HEK293 (cell line): ENCODE measurements at regions not wholly inside any gene's neighbourhood (a gene's known extent, or its start where the extent isn't known, plus 50 kb on each side); places are given as distances from the start of the nearest gene placed in this dataset.

ENCODE experiments used
- CTCF ChIA-PET: fragments of 350-600 bp; formaldehyde crosslinking; extraction: SDS; loops from one replicate; lab custom pipeline; 2021; ENCODE audit warnings: antibody characterized with exemption; lab: Yijun Ruan, JAX
- POLR2A ChIA-PET: fragments of 300-600 bp; formaldehyde crosslinking; extraction: SDS; loops from one replicate; lab custom pipeline; 2020; ENCODE audit warnings: antibody characterized with exemption, inconsistent platforms; lab: Yijun Ruan, JAX
- H3K27ac ChIP-seq: fragments of 200-500 bp; sonication (Bioruptor generic); 2 replicates; pipeline ENCODE4 v1.5.1; 2014; ENCODE audit warnings: low read depth, low read length, control low read depth, inconsistent platforms; ENCODE audit errors: extremely low read depth
- H3K36me3 ChIP-seq, 2 experiments: fragments of 200-500 bp in 1 of 2; sonication (Bioruptor generic) in 1 of 2; 1 replicate in 1 of 2; 2 replicates in 1 of 2; pipeline ENCODE4 v1.5.1; 2014 to 2017; ENCODE audit warnings: inconsistent platforms in 2 of 2, low read length in 2 of 2; ENCODE audit not compliant: control insufficient read depth in 2 of 2, insufficient read depth in 1 of 2
- H3K4me1 ChIP-seq: fragments of 200-500 bp; sonication (Bioruptor generic); 2 replicates; pipeline ENCODE4 v1.5.1; 2014; ENCODE audit warnings: mild to moderate bottlenecking, low read length, inconsistent platforms; ENCODE audit not compliant: control insufficient read depth, insufficient read depth
- H3K4me3 ChIP-seq: 2 replicates; pipeline ENCODE4 v1.5.1; 2011; ENCODE audit warnings: low read depth, mild to moderate bottlenecking, control low read depth, low read length, moderate library complexity
- H3K9me3 ChIP-seq: fragments of 200-500 bp; sonication (Bioruptor generic); 2 replicates; pipeline ENCODE4 v1.5.1; 2014; ENCODE audit warnings: low read depth, low read length, inconsistent platforms; ENCODE audit not compliant: control insufficient read depth, insufficient read depth
- BCL6B ChIP-seq: fragments of 450-650 bp; formaldehyde crosslinking; IDR thresholded peaks from 2 replicates; pipeline ENCODE4 v1.5.1; 2017; ENCODE audit warnings: missing biosample characterization, missing genetic modification characterization
- WT1 ChIP-seq: fragments of 450-650 bp; formaldehyde crosslinking; IDR thresholded peaks from 2 replicates; pipeline ENCODE4 v1.5.1; 2016; ENCODE audit warnings: missing biosample characterization, missing genetic modification characterization
- ZBTB1 ChIP-seq: fragments of 450-650 bp; formaldehyde crosslinking; IDR thresholded peaks from 2 replicates; pipeline ENCODE4 v1.5.1; 2016; ENCODE audit warnings: missing biosample characterization, missing genetic modification characterization
- ZBTB48 ChIP-seq: fragments of 450-650 bp; formaldehyde crosslinking; IDR thresholded peaks from 2 replicates; pipeline ENCODE4 v1.5.1; 2016; ENCODE audit warnings: missing biosample characterization, missing genetic modification characterization
- ZBTB7A ChIP-seq: fragments of 450-650 bp; formaldehyde crosslinking; IDR thresholded peaks from 2 replicates; pipeline ENCODE4 v1.5.1; 2016; ENCODE audit warnings: low read depth, missing biosample characterization, missing genetic modification characterization
- ZFP3 ChIP-seq: fragments of 450-650 bp; formaldehyde crosslinking; IDR thresholded peaks from 2 replicates; pipeline ENCODE4 v1.5.1; 2016; ENCODE audit warnings: low read depth, missing biosample characterization, missing genetic modification characterization
- ZNF114 ChIP-seq: fragments of 450-650 bp; formaldehyde crosslinking; IDR thresholded peaks from 2 replicates; pipeline ENCODE4 v1.5.0; 2017; ENCODE audit warnings: missing biosample characterization, missing genetic modification characterization
- ZNF140 ChIP-seq: fragments of 450-650 bp; formaldehyde crosslinking; IDR thresholded peaks from 2 replicates; pipeline ENCODE4 v1.5.1; 2016; ENCODE audit warnings: missing biosample characterization, missing genetic modification characterization
- ZNF169 ChIP-seq: fragments of 450-650 bp; formaldehyde crosslinking; IDR thresholded peaks from 2 replicates; pipeline ENCODE4 v1.5.1; 2016; ENCODE audit warnings: missing biosample characterization, missing genetic modification characterization
- ZNF280C ChIP-seq: fragments of 450-650 bp; formaldehyde crosslinking; IDR thresholded peaks from 2 replicates; pipeline ENCODE4 v1.5.1; 2016; ENCODE audit warnings: missing biosample characterization, missing genetic modification characterization
- ZNF366 ChIP-seq: fragments of 450-650 bp; formaldehyde crosslinking; conservative IDR thresholded peaks from 2 replicates; pipeline ENCODE4 v1.5.1; 2016; ENCODE audit warnings: missing biosample characterization, missing genetic modification characterization
- ZNF48 ChIP-seq: fragments of 450-650 bp; formaldehyde crosslinking; IDR thresholded peaks from 2 replicates; pipeline ENCODE4 v1.5.1; 2016; ENCODE audit warnings: missing biosample characterization, missing genetic modification characterization
- ZNF610 ChIP-seq: fragments of 450-650 bp; formaldehyde crosslinking; IDR thresholded peaks from 2 replicates; pipeline ENCODE4 v1.5.1; 2016; ENCODE audit warnings: missing biosample characterization, missing genetic modification characterization, borderline replicate concordance
- ZNF670 ChIP-seq: fragments of 450-650 bp; formaldehyde crosslinking; IDR thresholded peaks from 2 replicates; pipeline ENCODE4 v1.5.1; 2016; ENCODE audit warnings: missing biosample characterization, missing genetic modification characterization, low read depth
- ZNF777 ChIP-seq: fragments of 450-650 bp; formaldehyde crosslinking; IDR thresholded peaks from 2 replicates; pipeline ENCODE4 v1.5.1; 2017; ENCODE audit warnings: missing biosample characterization, missing genetic modification characterization, borderline replicate concordance
- ZNF785 ChIP-seq: fragments of 450-650 bp; formaldehyde crosslinking; IDR thresholded peaks from 2 replicates; pipeline ENCODE4 v1.5.1; 2016; ENCODE audit warnings: missing biosample characterization, missing genetic modification characterization
- ZNF791 ChIP-seq: fragments of 450-650 bp; formaldehyde crosslinking; IDR thresholded peaks from 2 replicates; pipeline ENCODE4 v1.5.1; 2016; ENCODE audit warnings: missing biosample characterization, missing genetic modification characterization
- ZNF843 ChIP-seq: fragments of 450-650 bp; formaldehyde crosslinking; IDR thresholded peaks from 2 replicates; pipeline ENCODE4 v1.5.1; 2016; ENCODE audit warnings: missing biosample characterization, missing genetic modification characterization
- ZSCAN23 ChIP-seq: fragments of 450-650 bp; formaldehyde crosslinking; IDR thresholded peaks from 2 replicates; pipeline ENCODE4 v1.5.1; 2016; ENCODE audit warnings: missing biosample characterization, missing genetic modification characterization
- TF ChIP-seq, protein P1 (sequence below): fragments of 450-650 bp; formaldehyde crosslinking; IDR thresholded peaks from 2 replicates; pipeline ENCODE4 v1.5.1; 2016; ENCODE audit warnings: missing biosample characterization, missing genetic modification characterization
- TF ChIP-seq, protein P2 (sequence below): fragments of 450-650 bp; formaldehyde crosslinking; IDR thresholded peaks from 2 replicates; pipeline ENCODE4 v1.5.1; 2017; ENCODE audit warnings: missing biosample characterization, mild to moderate bottlenecking, missing genetic modification characterization, moderate library complexity
- TF ChIP-seq, protein P3 (sequence below): fragments of 450-650 bp; formaldehyde crosslinking; IDR thresholded peaks from 2 replicates; pipeline ENCODE4 v1.5.1; 2016; ENCODE audit warnings: missing biosample characterization, missing genetic modification characterization

GRCh38 chr1:194150242-194150641 lies 963.8 kb upstream of the B3GALT2 start:
- H3K4me3 ChIP-seq, result no peak overlapping the region
- no peak overlapping the region for H3K27ac ChIP-seq
- TF ChIP-seq ZSCAN23 (tag by site-specific recombination) (no peak), ZNF114 (no peak), ZNF777 (tag by site-specific recombination) (no peak), ZBTB7A (no peak), ZFP3 (tag by site-specific recombination) (no peak), ZNF280C (tag by site-specific recombination) (no peak), BCL6B (no peak), ZNF366 (tag by site-specific recombination) (no peak)
- TF ChIP-seq, protein P1, sequence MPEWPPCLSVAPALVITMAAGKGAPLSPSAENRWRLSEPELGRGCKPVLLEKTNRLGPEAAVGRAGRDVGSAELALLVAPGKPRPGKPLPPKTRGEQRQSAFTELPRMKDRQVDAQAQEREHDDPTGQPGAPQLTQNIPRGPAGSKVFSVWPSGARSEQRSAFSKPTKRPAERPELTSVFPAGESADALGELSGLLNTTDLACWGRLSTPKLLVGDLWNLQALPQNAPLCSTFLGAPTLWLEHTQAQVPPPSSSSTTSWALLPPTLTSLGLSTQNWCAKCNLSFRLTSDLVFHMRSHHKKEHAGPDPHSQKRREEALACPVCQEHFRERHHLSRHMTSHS (tag by site-specific recombination), result no peak
- no peaks in the 10 kb centered on the region for H3K9me3 ChIP-seq
- ChIA-PET POLR2A (no interaction called here), CTCF (interaction anchor here (0.7 kb wide), 1 partner anchor 12 kb away, joined by 3 read pairs; no protein-coding TSS in a partner anchor)
- no peaks in the 10 kb centered on the region for H3K36me3 ChIP-seq
- H3K4me1 ChIP-seq, result no peaks in the 10 kb centered on the region

- no peaks in the 10 kb centered on the region for H3K36me3 ChIP-seq
- ChIA-PET CTCF (no interaction called here), POLR2A (no interaction called here)
- H3K4me3 ChIP-seq, result no peak overlapping the region
- no peaks in the 10 kb centered on the region for H3K4me1 ChIP-seq
- no peaks in the 10 kb centered on the region for H3K9me3 ChIP-seq
- no peak overlapping the region for H3K27ac ChIP-seq
- TF ChIP-seq ZNF169 (tag by site-specific recombination), result no peak
- TF ChIP-seq WT1, result no peak
- TF ChIP-seq, protein P2, sequence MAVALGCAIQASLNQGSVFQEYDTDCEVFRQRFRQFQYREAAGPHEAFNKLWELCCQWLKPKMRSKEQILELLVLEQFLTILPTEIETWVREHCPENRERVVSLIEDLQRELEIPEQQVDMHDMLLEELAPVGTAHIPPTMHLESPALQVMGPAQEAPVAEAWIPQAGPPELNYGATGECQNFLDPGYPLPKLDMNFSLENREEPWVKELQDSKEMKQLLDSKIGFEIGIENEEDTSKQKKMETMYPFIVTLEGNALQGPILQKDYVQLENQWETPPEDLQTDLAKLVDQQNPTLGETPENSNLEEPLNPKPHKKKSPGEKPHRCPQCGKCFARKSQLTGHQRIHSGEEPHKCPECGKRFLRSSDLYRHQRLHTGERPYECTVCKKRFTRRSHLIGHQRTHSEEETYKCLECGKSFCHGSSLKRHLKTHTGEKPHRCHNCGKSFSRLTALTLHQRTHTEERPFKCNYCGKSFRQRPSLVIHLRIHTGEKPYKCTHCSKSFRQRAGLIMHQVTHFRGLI, result no peak
- TF ChIP-seq ZNF140 (tag by site-specific recombination), result no peak
- no peak for TF ChIP-seq ZBTB1
- no peak for TF ChIP-seq ZNF791 (tag by site-specific recombination)
- no peak for TF ChIP-seq ZNF785 (tag by site-specific recombination)
- TF ChIP-seq ZNF670 (tag by site-specific recombination), result no peak
- TF ChIP-seq, all 188 proteins: peak for 0
Observed at GRCh38 chr1:194133152-194133551, 946.7 kb upstream of the B3GALT2 start.

GRCh38 chr1:194118086-194118485 lies 931.7 kb upstream of the B3GALT2 start:
- H3K4me3 ChIP-seq, result no peak overlapping the region
- POLR2A ChIA-PET, result no interaction called here
- no peaks in the 10 kb centered on the region for H3K36me3 ChIP-seq
- no peaks in the 10 kb centered on the region for H3K9me3 ChIP-seq
- H3K27ac ChIP-seq, result no peak overlapping the region
- no peak for TF ChIP-seq ZNF843
- no peak for TF ChIP-seq ZNF610
- TF ChIP-seq, protein P3, sequence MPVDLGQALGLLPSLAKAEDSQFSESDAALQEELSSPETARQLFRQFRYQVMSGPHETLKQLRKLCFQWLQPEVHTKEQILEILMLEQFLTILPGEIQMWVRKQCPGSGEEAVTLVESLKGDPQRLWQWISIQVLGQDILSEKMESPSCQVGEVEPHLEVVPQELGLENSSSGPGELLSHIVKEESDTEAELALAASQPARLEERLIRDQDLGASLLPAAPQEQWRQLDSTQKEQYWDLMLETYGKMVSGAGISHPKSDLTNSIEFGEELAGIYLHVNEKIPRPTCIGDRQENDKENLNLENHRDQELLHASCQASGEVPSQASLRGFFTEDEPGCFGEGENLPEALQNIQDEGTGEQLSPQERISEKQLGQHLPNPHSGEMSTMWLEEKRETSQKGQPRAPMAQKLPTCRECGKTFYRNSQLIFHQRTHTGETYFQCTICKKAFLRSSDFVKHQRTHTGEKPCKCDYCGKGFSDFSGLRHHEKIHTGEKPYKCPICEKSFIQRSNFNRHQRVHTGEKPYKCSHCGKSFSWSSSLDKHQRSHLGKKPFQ (tag by site-specific recombination), result no peak
- TF ChIP-seq ZNF48, result no peak
- TF ChIP-seq ZBTB48 (tag by site-specific recombination), result no peak
- no peaks in the 10 kb centered on the region for H3K4me1 ChIP-seq
- CTCF ChIA-PET, result no interaction called here
